Right atrium auricular region (tissue), 2 donors: ENCODE measurements at regions not wholly inside any gene's neighbourhood (a gene's known extent, or its start where the extent isn't known, plus 50 kb on each side); places are given as distances from the start of the nearest gene placed in this dataset.

Experiments
- DNase-seq: peaks from one replicate; pipeline ENCODE4 v3.0.0-alpha.2; 2019; ENCODE audit warnings: low spot score
- H3K27ac ChIP-seq, 2 donors: fragments of 200-600 bp; sonication (generic); 1 replicate in 1 of 2; 2 replicates in 1 of 2; pipeline ENCODE4 v1.5.1; 2016 to 2019
- H3K27me3 ChIP-seq, 2 donors: fragments of 200-600 bp; sonication (generic); one replicate each; pipeline versions ENCODE4 v1.5.1 to v1.6.0; 2017 to 2019
- H3K36me3 ChIP-seq: fragments of 200-600 bp; sonication (generic); one replicate; pipeline ENCODE4 v1.5.1; 2016
- H3K4me1 ChIP-seq, 2 donors: fragments of 200-600 bp; sonication (generic); one replicate each; pipeline versions ENCODE4 v1.5.1 to v1.6.0; 2017 to 2019
- H3K4me3 ChIP-seq, 2 donors: fragments of 200-600 bp; sonication (generic); 1 replicate in 1 of 2; 2 replicates in 1 of 2; pipeline ENCODE4 v1.5.1; 2017 to 2019; ENCODE audit warnings: mild to moderate bottlenecking in 1 of 2, moderate library complexity in 1 of 2
- H3K9me3 ChIP-seq, 2 donors: fragments of 200-600 bp; sonication (generic); one replicate each; pipeline ENCODE4 v1.5.1; 2019
- CTCF ChIP-seq, 2 donors: fragments of 200-600 bp; sonication (generic); IDR thresholded peaks; one replicate each; pipeline ENCODE4 v1.5.1; 2019; ENCODE audit warnings: antibody characterized with exemption in 2 of 2

GRCh38 chr12:24711056-24712008 is 237.6 kb downstream of the BCAT1 start:
- no peak for TF ChIP-seq CTCF (IDR thresholded peaks at IDR 0.05)
- Histone ChIP-seq H3K27me3 (no peaks in the 10 kb centered on the region), H3K9me3 (no peaks in the 10 kb centered on the region), H3K4me3 (no peak overlapping the region), H3K27ac (no peak overlapping the region), H3K36me3 (no peaks in the 10 kb centered on the region), H3K4me1 (no peaks in the 10 kb centered on the region)
- DNase-seq: no peak

- Histone ChIP-seq H3K27ac (no peak overlapping the region), H3K9me3 (no peaks in the 10 kb centered on the region), H3K4me3 (no peak overlapping the region), H3K36me3 (no peaks in the 10 kb centered on the region), H3K27me3 (no peaks in the 10 kb centered on the region), H3K4me1 (no peaks in the 10 kb centered on the region)
- DNase-seq: no peak
- no peak for TF ChIP-seq CTCF (IDR thresholded peaks at IDR 0.05)
Observed at GRCh38 chr12:24709216-24709615, 239.7 kb downstream of the BCAT1 start.

GRCh38 chr12:24708718-24709117 is 240.2 kb downstream of the BCAT1 start:
- no peaks in the 10 kb centered on the region for H3K4me1 ChIP-seq
- H3K9me3 ChIP-seq: no peaks in the 10 kb centered on the region
- no peak overlapping the region for H3K27ac ChIP-seq
- H3K4me3 ChIP-seq: no peak overlapping the region
- no peaks in the 10 kb centered on the region for H3K27me3 ChIP-seq
- no peaks in the 10 kb centered on the region for H3K36me3 ChIP-seq
- DNase-seq: no peak
- TF ChIP-seq CTCF (IDR thresholded peaks at IDR 0.05): no peak

GRCh38 chr12:24708043-24708442 is 240.9 kb downstream of the BCAT1 start:
- Histone ChIP-seq H3K9me3 (no peaks in the 10 kb centered on the region), H3K4me1 (no peaks in the 10 kb centered on the region), H3K36me3 (no peaks in the 10 kb centered on the region), H3K27ac (no peak overlapping the region), H3K27me3 (no peaks in the 10 kb centered on the region), H3K4me3 (no peak overlapping the region)
- no peak for TF ChIP-seq CTCF (IDR thresholded peaks at IDR 0.05)
- no peak for DNase-seq

- Histone ChIP-seq H3K36me3 (no peaks in the 10 kb centered on the region), H3K4me3 (no peak overlapping the region), H3K27me3 (no peaks in the 10 kb centered on the region), H3K9me3 (no peaks in the 10 kb centered on the region), H3K4me1 (no peaks in the 10 kb centered on the region), H3K27ac (no peak overlapping the region)
- no peak for TF ChIP-seq CTCF (IDR thresholded peaks at IDR 0.05)
- no peak for DNase-seq
Observed at GRCh38 chr12:24707334-24707733, 241.6 kb downstream of the BCAT1 start.
